B cell (primary cell): ENCODE measurements at regions not wholly inside any gene's neighbourhood (a gene's known extent, or its start where the extent isn't known, plus 50 kb on each side); places are given as distances from the start of the nearest gene placed in this dataset.

ENCODE experiments used
- EZH2 ChIP-seq: IDR thresholded peaks from 2 replicates; pipeline ENCODE4 v1.6.1; 2012; ENCODE audit warnings: borderline replicate concordance, low read depth, mild to moderate bottlenecking, moderate library complexity, low read length; ENCODE audit not compliant: insufficient read depth, poor library complexity, severe bottlenecking
- TF ChIP-seq, protein P1 (sequence below): fragments of 200-600 bp; IDR thresholded peaks from one replicate; pipeline ENCODE4 v1.8.0; 2022; ENCODE audit warnings: antibody characterized with exemption, mild to moderate bottlenecking

DNA sequence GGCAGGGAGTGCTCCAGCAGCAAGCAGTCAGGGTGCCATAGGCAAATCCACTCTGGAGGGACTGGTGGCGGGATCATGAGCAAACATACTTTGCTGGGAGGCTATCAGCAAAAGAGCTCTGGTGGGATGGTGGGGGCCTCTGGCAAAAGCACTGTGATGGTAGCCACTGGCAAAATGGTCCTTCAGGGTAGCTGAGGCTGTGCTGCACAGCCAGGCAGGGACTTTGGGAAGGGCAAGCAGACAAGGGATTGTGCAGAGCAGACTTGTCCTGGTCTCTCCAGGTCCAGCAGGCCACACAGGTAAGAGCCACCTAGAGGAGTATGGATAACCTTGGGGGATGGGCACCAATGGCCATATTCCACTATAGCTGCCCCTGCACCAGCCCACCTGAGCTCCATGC is 129.4 kb upstream of the OTOS start:
- TF ChIP-seq, protein P1, sequence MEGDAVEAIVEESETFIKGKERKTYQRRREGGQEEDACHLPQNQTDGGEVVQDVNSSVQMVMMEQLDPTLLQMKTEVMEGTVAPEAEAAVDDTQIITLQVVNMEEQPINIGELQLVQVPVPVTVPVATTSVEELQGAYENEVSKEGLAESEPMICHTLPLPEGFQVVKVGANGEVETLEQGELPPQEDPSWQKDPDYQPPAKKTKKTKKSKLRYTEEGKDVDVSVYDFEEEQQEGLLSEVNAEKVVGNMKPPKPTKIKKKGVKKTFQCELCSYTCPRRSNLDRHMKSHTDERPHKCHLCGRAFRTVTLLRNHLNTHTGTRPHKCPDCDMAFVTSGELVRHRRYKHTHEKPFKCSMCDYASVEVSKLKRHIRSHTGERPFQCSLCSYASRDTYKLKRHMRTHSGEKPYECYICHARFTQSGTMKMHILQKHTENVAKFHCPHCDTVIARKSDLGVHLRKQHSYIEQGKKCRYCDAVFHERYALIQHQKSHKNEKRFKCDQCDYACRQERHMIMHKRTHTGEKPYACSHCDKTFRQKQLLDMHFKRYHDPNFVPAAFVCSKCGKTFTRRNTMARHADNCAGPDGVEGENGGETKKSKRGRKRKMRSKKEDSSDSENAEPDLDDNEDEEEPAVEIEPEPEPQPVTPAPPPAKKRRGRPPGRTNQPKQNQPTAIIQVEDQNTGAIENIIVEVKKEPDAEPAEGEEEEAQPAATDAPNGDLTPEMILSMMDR: no peak
- TF ChIP-seq EZH2: no peak
